ENCODE measurements at regions not wholly inside any gene's neighbourhood (a gene's known extent, or its start where the extent isn't known, plus 50 kb on each side); places are given as distances from the start of the nearest gene placed in this dataset.

- no peak for DNase-seq (ENCODE audit: low spot score)
Measured at GRCh38 chr6:104321301-104321700, 538.4 kb downstream of the HACE1 start.

DNA sequence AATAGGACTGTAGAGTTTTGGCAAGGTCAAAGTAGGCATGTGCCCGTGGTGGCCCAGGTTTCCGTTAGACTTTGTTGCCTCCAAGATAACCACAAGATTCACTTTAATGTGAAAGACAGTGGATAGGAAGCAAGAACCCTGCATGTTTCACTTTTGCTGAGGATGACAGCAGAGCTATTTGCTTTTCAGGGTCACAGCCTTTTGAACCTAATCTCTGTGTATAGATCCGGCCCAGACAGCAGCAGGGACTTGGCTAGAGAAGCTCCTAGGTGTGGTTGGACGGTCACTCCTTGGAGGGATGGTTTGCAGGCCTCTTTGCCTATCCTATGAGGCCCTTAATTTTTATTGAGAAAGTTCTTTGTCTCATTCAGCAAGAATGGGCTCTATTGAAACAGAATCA is 538.8 kb downstream of the HACE1 start:
- DNase-seq (ENCODE audit: low spot score): no peak

GRCh38 chr6:104312851-104313250 is 546.9 kb downstream of the HACE1 start:
- no peak for DNase-seq (ENCODE audit: low spot score)

DNA sequence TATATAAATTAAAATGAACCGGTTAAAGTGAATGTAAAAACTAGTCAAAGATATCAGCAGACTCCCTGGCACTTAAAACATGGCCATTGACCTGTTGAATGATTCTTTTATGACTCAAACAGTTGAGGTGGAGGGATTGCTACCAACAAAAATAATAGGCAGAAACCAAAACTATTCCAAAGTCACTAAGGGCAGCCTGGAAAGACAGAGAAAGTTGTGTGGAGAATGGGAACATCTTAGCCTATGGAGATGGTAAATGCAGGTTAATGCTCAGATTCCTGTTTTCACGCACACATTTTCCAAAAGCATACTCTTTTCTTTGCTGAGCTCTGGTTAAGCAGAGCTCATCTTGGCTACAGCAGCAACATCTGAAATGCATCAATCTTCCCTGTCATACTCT is 553.5 kb downstream of the HACE1 start:
- no peak for DNase-seq (ENCODE audit: low spot score)

- no peak for DNase-seq (ENCODE audit: low spot score)
Measured at GRCh38 chr6:104305206-104305605, 554.5 kb downstream of the HACE1 start.

DNA sequence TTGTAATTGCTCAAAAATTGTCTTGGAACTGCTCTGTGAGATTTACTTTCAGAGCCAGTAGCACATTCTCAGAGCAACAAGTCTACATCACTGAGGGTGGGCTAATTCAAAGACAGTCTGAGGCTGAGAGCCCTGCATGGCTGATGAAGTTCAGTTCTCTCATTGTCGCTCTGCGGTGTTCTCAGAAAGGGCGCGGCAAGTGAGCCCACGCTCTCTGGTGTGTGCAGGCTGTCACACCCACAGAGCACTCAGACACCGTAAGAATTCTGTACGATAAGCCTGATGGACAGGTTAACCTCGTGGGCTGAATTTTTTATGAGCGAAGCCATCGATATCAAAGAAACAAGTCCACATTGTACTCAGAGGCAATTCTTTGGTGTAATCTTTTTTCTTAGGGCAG is 557.8 kb downstream of the HACE1 start:
- no peak for DNase-seq (ENCODE audit: low spot score)

GRCh38 chr6:104286641-104287040 is 573.1 kb downstream of the HACE1 start:
- DNase-seq (ENCODE audit: low spot score): no peak

- DNase-seq (ENCODE audit: low spot score): no peak
Measured at GRCh38 chr6:104284872-104285271, 574.8 kb downstream of the HACE1 start.

DNA sequence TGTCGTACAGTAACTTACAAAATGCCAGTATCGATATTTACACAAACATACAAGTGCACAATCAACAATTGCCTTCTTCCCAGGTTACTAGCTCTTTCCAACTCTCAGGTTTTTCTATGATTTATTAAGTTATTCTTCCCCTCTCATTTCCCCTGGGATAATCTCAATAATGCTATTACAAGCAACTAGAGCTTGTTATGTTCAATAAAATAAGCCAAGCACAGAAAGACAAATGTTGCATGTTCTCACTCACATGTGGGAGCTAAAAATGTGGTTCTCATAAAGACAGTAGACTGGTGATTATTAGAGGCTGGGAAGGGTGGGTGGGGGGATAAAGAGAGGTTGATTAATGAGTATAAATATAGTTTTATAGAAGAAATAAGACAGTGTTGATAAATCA is 577.1 kb downstream of the HACE1 start:
- DNase-seq (ENCODE audit: low spot score): no peak

DNA sequence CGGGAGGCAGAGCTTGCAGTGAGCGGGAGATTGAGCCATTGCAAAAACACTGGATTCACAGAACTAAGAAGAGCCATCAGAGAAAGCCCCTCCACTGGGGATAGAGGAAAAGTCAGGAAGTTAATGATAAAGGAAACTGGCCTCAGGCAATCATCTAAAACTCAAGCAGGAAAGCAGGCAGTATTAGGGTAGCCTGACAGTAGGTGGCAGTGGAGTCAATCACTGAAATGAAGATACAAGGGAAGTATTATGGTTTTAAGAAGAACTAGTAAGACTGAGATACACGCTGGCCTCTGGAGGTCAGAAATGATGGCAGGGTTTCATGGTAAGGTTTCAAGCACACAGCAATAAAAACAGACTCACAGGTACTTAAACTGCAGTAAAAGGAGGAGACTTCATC is 578.3 kb downstream of the HACE1 start:
- no peak for DNase-seq (ENCODE audit: low spot score)

- no peak for DNase-seq (ENCODE audit: low spot score)
Measured at GRCh38 chr6:104268389-104268788, 591.3 kb downstream of the HACE1 start.

GRCh38 chr6:104266922-104267321 is 592.8 kb downstream of the HACE1 start:
- no peak for DNase-seq (ENCODE audit: low spot score)

DNA sequence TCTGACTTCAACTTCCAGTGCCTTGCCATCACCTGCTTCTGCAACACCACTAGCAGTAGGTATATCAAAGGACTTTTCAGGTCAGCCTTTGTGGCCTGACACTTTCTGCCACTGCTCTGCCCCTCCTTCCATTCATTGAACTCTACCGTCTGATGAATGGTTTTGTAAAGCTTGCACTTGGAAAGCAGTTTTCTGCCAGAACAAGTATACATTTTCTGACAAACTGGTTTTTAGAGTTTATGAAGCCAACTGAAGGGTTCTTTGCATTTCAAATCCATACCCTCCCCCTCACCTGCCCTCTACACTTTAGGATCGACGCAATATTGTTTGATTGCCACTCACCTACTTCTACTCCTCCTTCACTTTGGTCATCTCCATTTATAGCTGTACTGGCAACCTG is 603.1 kb downstream of the HACE1 start:
- no peak for DNase-seq (ENCODE audit: low spot score)

GRCh38 chr6:104253236-104253635 is 606.5 kb downstream of the HACE1 start:
- DNase-seq (ENCODE audit: low spot score): no peak

GRCh38 chr6:104252276-104252675 is 607.4 kb downstream of the HACE1 start:
- DNase-seq (ENCODE audit: low spot score): no peak

- no peak for DNase-seq (ENCODE audit: low spot score)
Measured at GRCh38 chr6:104251651-104252050, 608.1 kb downstream of the HACE1 start.

- no peak for DNase-seq (ENCODE audit: low spot score)
Measured at GRCh38 chr6:104240865-104241264, 618.9 kb downstream of the HACE1 start.

GRCh38 chr6:104239971-104240370 is 619.7 kb downstream of the HACE1 start:
- DNase-seq (ENCODE audit: low spot score): no peak

- no peak for DNase-seq (ENCODE audit: low spot score)
Measured at GRCh38 chr6:104229057-104229456, 630.7 kb downstream of the HACE1 start.

DNA sequence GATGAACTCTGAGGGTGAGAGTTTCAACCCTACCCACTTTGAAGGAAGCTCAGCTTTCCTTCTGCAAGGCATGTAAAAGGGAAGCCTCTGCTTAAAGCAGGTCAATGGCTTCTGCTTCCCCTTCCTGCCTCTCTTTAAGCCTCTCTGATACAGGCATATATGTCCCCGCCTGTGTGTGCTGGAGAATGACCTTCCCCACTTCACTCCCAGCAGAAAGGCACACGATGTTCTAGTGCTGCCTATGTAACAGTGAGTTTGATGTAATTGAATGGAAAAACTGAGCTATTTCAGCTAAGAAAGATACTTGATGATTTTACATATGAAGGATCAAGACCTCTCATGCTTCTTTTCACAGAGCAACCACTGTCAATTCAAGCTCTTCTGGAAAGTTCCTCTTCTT is 632.2 kb downstream of the HACE1 start:
- DNase-seq (ENCODE audit: low spot score): no peak

- DNase-seq (ENCODE audit: low spot score): no peak
Measured at GRCh38 chr6:104226790-104227446, 632.8 kb downstream of the HACE1 start.

GRCh38 chr6:104218116-104218515 is 641.6 kb downstream of the HACE1 start:
- DNase-seq (ENCODE audit: low spot score): no peak

DNA sequence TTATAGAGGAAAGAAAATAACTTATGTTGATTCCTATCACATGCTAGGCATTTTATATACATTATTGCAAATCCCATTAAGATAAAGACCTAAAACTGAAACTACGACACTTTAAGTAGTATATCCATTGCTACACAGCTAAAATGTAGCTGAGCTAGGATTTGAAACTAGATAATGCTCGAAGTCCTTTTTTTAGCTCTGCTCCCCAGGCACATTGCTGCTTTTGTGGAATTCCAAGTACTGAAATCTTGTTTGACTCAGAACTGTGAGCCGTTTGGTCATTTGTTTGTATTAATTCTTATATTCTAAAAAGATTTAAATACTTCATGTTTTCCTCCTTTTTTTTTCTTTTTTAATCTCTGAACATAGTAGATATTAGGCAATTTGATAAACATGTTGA is 644.8 kb downstream of the HACE1 start:
- DNase-seq (ENCODE audit: low spot score): no peak

DNA sequence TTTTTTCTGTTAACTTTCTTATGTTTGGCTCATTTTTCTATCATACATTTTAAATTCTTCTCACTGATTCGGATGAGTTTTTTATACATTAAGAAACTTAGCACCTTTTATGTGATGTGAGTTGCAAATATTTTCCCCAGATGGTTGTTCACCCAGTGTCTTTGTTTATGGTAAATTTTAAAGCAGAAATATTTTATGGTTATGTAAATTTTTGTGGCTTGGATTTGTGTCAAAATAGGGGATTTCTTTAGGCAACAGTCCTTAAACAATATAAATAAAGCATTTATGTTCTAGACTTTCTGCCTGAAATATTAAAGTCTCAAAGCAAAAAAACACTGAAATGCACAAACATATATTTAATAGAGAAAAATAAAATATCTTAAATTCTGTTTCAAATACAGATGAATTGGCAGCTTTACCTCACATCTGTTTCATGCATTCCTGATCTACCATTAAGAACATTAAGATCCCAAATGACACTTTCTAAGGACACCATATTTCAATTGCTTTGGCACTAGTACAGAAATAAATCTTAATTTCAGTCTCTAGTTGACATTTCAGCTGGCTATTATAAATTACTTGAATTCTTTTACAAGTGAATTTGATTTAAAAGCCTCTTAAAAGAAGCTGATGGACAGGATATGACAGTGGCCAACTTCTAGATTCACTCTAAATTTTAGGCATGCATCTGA is 646.6 kb downstream of the HACE1 start:
- DNase-seq (ENCODE audit: low spot score): no peak

Measured in activated CD4-positive, alpha-beta T cell treated with anti-CD3 and anti-CD28 coated beads, Interleukin-2, Interleukin-4, amounts not matched to agents 100 ng/mL and 50 ng/mL, durations not matched to agents 16 hours and 8 hours (primary cell).